HG03135 (cell line): ENCODE measurements at regions not wholly inside any gene's neighbourhood (a gene's known extent, or its start where the extent isn't known, plus 50 kb on each side); places are given as distances from the start of the nearest gene placed in this dataset.

Experiments used
- ATAC-seq: cut with Tn5 transposase; IDR thresholded peaks from one replicate; pipeline ENCODE4 v1.9.1; 2021; ENCODE audit warnings: mild to moderate bottlenecking, moderate library complexity; ENCODE audit not compliant: unreplicated experiment

- ATAC-seq, result no peak
These were observed 386.6 kb upstream of the THBS1 start for GRCh38 chr15:39194106-39194830.

GRCh38 chr15:39195961-39196486 lies 384.9 kb upstream of the THBS1 start:
- no peak for ATAC-seq

DNA sequence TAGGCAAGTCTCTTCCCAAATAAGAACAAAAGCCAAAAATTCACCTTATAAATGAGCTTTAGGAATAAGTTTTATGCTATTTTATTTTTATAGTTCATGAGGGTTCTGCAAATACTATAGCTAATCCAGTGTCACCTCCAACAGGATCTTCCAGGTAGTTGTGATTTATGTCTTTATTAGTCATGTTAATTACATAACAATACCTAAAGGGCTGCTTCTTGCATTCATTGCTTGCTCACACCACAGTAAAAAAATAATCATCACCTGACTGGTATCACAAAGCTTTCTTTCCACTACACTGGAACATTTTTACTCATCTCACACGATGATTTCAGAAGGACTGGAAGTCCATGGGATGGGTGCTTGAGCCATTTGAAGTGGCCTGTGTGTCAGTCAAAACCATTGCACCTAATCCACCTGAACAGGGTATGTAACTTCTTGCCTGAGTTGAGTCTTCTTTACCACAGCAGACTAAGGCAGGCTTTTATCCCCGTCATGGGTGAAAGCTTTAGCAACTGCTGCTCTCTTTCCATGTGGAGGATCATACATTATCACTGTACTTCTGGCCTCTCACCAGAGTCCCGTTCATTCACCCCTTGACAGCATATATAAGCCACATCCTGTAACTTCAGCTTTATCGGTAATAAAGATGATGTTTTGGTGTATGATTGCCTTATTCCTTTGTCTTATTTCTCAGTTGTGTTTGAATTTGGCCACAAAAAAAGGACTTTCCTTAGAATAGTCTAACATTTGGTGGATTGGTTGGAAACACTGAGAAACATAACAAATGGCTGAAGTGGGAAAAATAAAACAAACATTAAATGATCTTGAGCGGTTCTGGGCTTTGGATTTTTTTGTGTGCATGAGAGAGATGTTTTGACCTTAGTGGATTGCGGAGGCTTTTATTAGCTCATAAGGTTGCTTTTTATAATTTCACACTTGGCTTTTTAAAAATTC lies 382.6 kb upstream of the THBS1 start:
- ATAC-seq, result no peak

DNA sequence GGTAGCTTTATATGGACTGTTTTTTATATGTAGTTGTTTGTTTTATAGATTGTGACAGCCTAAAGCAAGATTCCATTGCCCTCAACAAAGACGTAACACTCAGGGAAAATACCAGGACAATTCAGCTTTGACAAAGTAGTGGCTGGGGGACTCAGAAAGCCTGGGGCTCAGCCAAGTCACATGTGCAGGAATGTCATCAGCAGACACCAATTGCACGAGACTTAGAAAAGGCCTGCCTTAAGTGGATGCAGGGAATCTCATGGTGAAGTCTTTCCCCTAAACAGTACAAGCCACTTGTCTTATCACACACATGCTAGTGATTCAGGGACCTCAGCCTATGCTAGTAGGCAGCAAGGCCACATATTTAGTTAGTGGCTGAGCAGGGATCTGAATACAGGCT lies 381.8 kb upstream of the THBS1 start:
- no peak for ATAC-seq

- no peak for ATAC-seq
These were observed 380.3 kb upstream of the THBS1 start for GRCh38 chr15:39200586-39200985.

DNA sequence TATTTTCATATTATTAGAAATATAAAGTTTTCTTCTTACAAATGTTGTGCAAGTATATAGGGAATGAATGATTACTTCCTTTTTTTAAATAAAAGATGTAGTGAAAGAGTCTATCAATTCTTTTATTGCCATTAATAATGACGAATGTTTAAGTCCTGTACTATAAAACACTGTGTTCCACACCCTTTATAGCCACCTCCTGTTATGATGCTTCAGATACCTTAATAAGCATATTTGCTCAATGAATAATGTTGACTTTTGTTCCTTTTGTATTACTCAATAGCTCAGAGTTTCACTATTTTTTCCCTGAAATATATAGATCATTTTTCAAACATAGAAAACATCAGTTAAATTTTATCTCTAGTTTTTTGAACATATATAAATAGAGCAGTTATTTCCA lies 378.2 kb upstream of the THBS1 start:
- no peak for ATAC-seq

DNA sequence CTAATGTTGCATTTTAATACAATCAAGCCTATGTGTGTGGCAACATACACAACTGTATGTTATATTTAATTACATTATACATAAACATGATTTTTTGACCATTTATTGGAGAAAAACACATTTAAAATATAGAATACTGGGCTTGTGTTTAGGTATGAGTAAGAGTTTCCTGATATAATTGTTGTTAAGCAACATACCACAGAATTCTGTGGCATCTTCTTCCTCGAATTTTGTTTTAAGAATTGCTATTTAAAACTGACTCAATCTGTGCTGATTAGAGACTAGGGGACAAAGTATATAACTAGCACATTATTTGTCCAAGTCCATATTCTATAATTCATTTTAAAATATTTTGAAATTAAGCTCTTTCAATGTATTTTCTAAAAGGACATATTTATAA lies 376.8 kb upstream of the THBS1 start:
- ATAC-seq, result no peak

DNA sequence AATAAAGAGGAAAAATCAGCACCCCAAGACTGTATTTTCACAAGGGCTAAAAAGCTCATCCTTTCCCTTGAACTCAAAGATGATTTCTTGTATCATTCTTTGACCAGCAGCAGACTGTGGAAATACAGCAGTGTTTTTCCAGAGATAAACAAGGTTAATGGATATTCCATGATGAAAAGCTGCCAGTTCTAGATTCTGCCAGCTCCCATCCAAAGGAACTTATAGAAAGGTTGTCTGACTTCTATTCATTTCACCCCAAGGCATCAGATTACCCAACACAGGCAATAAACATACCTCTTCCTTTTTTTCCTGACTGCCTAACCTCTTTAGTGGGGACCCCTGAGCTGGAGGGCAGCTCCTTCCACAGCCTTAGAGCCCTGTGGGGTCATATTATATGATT lies 375.8 kb upstream of the THBS1 start:
- no peak for ATAC-seq

DNA sequence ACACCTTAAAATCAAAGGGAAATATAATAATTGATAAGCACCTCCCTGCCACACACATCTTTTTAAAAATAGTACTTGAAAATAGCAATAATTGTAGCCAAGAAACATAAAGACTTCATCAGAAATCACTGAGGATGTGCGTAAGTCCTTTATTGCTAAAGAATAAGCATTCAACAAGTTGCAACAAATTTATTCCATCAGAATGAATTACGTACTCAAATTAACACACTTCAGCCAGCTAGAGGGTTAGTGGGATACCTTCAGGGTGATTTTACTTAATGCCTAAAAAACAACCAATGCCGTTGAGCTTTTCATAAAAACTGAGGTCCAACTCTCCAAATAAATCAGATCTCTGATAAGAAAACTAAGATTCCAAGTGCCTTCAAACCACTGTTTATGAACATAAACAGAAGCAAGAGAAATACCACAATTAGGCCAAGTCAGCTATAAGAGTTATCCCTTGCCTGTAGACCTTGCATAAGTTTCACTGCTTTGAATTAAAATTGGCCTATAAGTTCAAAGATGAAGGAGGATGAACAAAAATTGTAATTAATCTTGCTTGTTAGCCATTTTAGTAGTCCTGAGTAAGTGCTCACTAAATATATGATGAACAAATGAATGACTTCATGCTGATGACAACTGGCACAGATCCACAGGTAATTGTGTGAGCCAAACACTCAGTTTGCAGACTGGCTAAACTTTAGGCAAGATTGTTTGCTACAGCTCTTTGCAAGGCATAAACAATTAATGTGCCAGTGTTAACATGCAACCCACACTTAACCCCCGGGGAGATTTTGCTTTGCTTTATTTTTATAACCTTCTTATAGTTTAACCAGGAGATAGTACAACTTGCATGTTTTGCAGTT lies 375.1 kb upstream of the THBS1 start:
- ATAC-seq, result no peak

- no peak for ATAC-seq
These were observed 373.3 kb upstream of the THBS1 start for GRCh38 chr15:39207532-39208115.

GRCh38 chr15:39208187-39208586 lies 372.7 kb upstream of the THBS1 start:
- no peak for ATAC-seq

DNA sequence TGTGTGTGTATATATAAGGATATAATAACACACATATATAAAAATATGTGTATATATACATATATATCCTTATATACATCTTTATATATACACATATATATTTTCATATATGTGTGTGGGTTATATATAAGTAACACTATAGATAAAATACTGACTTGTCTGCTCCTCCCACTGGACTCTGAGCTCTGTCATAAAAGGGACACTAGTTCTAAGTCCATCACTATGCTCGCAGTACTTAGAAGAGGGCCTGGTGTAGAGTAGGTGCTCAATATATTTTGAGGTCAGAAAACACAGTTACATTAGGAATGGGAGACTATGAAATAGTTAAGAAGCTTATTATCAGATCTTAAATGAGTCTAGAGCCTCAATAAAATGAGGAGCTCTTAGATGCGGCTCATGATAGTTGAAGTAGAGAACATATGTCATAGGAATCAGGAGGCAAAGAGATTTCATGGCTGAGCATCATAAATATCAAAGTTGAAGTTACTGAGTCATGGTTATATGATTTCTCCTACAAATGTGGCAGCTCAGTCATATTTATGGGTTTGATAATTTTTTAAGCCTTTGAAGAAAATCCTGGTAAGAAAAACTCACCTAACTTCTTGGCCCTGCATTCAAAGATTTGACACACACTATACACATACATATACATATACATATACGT lies 371.2 kb upstream of the THBS1 start:
- no peak for ATAC-seq

- ATAC-seq, result no peak
These were observed 369.5 kb upstream of the THBS1 start for GRCh38 chr15:39211108-39211979.

DNA sequence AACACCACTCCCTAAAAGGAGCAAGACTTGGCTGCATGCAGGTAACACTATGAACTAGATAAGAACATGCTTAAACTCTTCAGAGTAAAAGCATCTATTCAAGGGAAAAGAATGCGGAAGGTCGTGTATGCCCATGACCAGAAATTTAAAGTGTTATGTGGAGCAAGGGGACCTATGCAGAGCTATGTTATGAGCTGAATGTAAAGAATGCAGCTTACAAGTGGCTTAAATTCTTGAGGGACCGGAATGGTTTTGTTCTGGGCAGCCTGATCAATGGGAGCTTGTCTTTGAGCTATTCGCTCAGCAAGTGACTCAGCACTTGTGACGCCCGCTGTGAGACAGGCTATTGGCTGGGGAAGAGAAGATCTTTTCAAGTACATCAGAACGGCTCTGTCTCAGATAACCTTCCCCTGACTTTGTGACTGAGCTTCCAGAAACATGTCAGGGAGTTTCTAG lies 367.5 kb upstream of the THBS1 start:
- ATAC-seq, result no peak

- no peak for ATAC-seq
These were observed 365.9 kb upstream of the THBS1 start for GRCh38 chr15:39215015-39215414.

DNA sequence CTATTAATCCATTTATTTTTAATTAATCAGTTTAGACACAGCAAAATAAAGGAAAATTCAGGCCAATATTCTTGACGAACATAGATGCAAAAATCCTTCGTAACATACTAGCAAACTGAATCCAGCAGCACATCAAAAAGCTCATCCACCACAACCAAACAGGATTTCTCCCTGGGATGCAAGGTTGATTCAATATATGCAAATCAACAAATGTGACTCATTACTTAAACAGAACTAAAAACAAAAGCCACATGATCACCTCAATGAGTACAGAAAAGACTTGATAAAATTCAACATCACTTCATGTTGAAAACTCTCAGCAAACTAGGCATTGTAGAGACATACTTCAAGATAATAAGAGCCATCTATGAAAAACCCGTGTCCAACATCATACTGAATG lies 364.1 kb upstream of the THBS1 start:
- no peak for ATAC-seq

DNA sequence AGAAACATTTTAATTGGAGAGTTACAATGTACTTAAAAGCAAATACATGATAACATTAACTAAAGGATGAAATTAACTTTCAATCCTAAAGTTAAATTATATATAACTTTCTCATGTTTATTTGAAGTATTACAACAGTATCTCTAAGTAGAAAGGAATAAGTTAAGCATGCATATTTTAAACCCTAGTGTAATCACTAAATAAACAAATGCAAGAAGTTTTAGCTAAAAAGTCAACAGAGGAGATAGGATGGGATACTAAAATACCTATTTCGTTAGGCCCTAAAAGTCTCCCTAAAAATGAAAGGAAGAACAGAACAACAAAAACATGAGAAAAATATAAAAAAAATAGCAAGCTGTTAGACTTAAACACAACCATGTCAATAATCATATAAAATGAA lies 361.3 kb upstream of the THBS1 start:
- ATAC-seq, result no peak

GRCh38 chr15:39226169-39226937 lies 354.5 kb upstream of the THBS1 start:
- no peak for ATAC-seq
